Activated naive CD4-positive, alpha-beta T cell treated with anti-CD3 and anti-CD28 coated beads for 36 hours (primary cell): ENCODE measurements at regions not wholly inside any gene's neighbourhood (a gene's known extent, or its start where the extent isn't known, plus 50 kb on each side); places are given as distances from the start of the nearest gene placed in this dataset.

ENCODE experiments used
- CTCF ChIA-PET: fragments of 350-600 bp; sonication (Branson Sonifier 250); formaldehyde crosslinking; loops from one replicate; lab custom pipeline; 2021; ENCODE audit warnings: antibody characterized with exemption; lab: Charles Lee
- DNase-seq: peaks from one replicate; pipeline ENCODE4 v3.0.0-alpha.2; 2020
- H3K27ac Mint-ChIP-seq: one replicate; pipeline ENCODE4 v1.8.0; 2021; ENCODE audit warnings: mild to moderate bottlenecking, mixed read lengths
- H3K27me3 Mint-ChIP-seq: one replicate; pipeline ENCODE4 v1.8.0; 2021; ENCODE audit warnings: low read depth, mixed read lengths
- H3K36me3 Mint-ChIP-seq: one replicate; pipeline ENCODE4 v1.8.0; 2021; ENCODE audit warnings: low read depth, mixed read lengths
- H3K4me1 Mint-ChIP-seq: one replicate; pipeline ENCODE4 v1.8.0; 2021; ENCODE audit warnings: low read depth, mixed read lengths
- H3K4me3 Mint-ChIP-seq: one replicate; pipeline ENCODE4 v1.8.0; 2021; ENCODE audit warnings: mild to moderate bottlenecking, moderate library complexity, mixed read lengths
- H3K9me3 Mint-ChIP-seq: one replicate; pipeline ENCODE4 v1.8.0; 2021; ENCODE audit warnings: mixed read lengths
- intact Hi-C: fragments of 100-400 bp; cut with micrococcal nuclease; formaldehyde crosslinking; loops from one replicate; pipeline ENCODE4 v1.15.1; 2023

GRCh38 chr12:79512068-79512467 is 178.7 kb downstream of the PAWR start:
- Mint-ChIP-seq H3K4me1 (no peaks in the 10 kb centered on the region), H3K9me3 (peaks cover 6% of the 10 kb centered on the region), H3K36me3 (no peaks in the 10 kb centered on the region), H3K4me3 (no peak overlapping the region), H3K27me3 (no peaks in the 10 kb centered on the region), H3K27ac (no peak overlapping the region)
- intact Hi-C loops, result no loop called here
- DNase-seq, result no peak
- CTCF ChIA-PET, result interaction anchor here (0.6 kb wide), 1 partner anchor 139 kb away, joined by 4 read pairs; no protein-coding TSS in a partner anchor

DNA sequence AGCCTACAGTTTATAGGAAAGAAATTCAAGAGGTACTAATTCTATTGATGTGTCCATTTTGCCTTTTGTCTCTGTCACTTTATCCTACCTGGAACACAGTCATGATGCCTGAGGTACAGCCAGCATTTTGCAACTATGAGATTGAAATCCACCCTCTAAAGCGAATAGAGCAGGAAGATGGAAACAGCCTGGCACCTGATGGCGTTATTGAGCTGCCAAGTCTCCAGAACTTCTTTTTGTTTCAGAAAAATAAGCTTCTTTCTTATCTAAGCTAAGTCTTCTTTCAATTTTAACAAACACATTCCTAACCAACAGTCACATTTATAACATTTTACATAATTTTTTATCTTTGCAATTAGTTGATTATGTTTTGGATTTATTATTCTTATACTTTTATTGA is 182.1 kb downstream of the PAWR start:
- H3K4me1 Mint-ChIP-seq, result no peaks in the 10 kb centered on the region
- H3K27me3 Mint-ChIP-seq, result peaks cover 4% of the 10 kb centered on the region
- DNase-seq, result no peak
- H3K27ac Mint-ChIP-seq, result no peak overlapping the region
- H3K36me3 Mint-ChIP-seq, result no peaks in the 10 kb centered on the region
- intact Hi-C loops, result no loop called here
- H3K9me3 Mint-ChIP-seq, result peaks cover 3% of the 10 kb centered on the region
- no peak overlapping the region for H3K4me3 Mint-ChIP-seq
- CTCF ChIA-PET, result no interaction called here
